ENCODE measurements at regions not wholly inside any gene's neighbourhood (a gene's known extent, or its start where the extent isn't known, plus 50 kb on each side); places are given as distances from the start of the nearest gene placed in this dataset.

GRCh38 chr17:59464246-59464645 lies 101.2 kb upstream of the DHX40 start:
- TF ChIP-seq USF1 (IDR thresholded peaks at IDR 0.05) (no peak), EP300 (IDR thresholded peaks at IDR 0.05; ENCODE audit: borderline replicate concordance) (no peak), YY1 (IDR thresholded peaks at IDR 0.05; ENCODE audit: low read depth) (no peak), EGR1 (IDR thresholded peaks at IDR 0.05) (no peak), REST (IDR thresholded peaks at IDR 0.05; ENCODE audit: low read depth) (no peak), NFIC (IDR thresholded peaks at IDR 0.05) (no peak), TEAD4 (IDR thresholded peaks at IDR 0.05) (no peak), FOXM1 (IDR thresholded peaks at IDR 0.05; ENCODE audit: borderline replicate concordance, low read depth) (no peak), TAF1 (IDR thresholded peaks at IDR 0.05; ENCODE audit: low read depth) (no peak), ZBTB7A (IDR thresholded peaks at IDR 0.05; ENCODE audit: low read depth) (no peak), RAD21 (IDR thresholded peaks at IDR 0.05; ENCODE audit: low read depth) (no peak)
- TF ChIP-seq, protein P1, sequence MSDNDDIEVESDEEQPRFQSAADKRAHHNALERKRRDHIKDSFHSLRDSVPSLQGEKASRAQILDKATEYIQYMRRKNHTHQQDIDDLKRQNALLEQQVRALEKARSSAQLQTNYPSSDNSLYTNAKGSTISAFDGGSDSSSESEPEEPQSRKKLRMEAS (IDR thresholded peaks at IDR 0.05): no peak

- TF ChIP-seq YY1 (IDR thresholded peaks at IDR 0.05; ENCODE audit: low read depth) (no peak), NFIC (IDR thresholded peaks at IDR 0.05) (no peak), EP300 (IDR thresholded peaks at IDR 0.05; ENCODE audit: borderline replicate concordance) (no peak), CREB1 (IDR thresholded peaks at IDR 0.05; ENCODE audit: low read depth) (no peak), TEAD4 (IDR thresholded peaks at IDR 0.05) (no peak)
These were observed 99.5 kb upstream of the DHX40 start for GRCh38 chr17:59465949-59466307.

DNA sequence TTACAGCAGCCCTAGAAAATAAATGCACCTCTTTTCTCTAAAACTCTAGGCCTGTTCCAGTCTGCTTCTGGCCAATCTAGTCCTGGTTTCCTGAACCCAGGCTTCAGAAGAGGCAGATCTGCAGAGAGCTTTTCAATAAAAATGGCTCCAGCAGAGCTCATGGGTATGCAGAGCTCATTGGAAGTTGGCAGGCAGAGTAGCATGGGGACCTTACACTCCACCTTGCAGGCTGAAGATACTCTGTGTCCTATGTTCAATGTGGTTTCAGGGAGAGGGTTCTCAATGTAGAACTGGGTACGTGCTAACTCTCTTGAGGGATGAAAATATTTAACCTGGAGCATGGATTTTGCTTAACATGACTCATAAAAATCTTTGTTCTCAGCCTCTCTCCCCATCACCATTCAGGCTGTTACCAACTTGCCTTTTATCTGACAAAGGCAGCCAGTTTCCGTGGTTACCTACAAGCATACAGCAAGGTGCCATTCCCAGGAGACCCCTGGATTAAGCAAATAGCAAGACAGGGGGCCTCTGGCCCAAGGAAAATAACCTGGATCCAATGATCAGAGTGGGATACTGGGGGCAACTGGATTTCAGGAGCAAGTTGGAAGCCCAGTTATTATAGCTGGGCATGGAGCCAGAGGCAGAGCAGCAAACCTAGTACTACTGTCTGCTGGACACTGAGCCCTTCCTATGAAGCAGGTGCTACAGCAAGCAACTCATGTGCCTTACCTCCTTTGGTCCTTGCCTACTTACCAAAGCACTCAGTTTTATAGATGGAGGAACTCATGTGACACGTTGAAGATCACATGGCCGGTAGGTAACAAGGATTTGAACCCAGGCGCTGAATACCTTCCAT lies 98.2 kb upstream of the DHX40 start:
- TF ChIP-seq FOXM1 (IDR thresholded peaks at IDR 0.05; ENCODE audit: borderline replicate concordance, low read depth) (no peak), NFIC (IDR thresholded peaks at IDR 0.05) (no peak), EP300 (IDR thresholded peaks at IDR 0.05; ENCODE audit: borderline replicate concordance) (no peak), EGR1 (IDR thresholded peaks at IDR 0.05) (no peak), YY1 (IDR thresholded peaks at IDR 0.05; ENCODE audit: low read depth) (no peak), TCF12 (IDR thresholded peaks at IDR 0.05; ENCODE audit: low read depth) (no peak), CREB1 (IDR thresholded peaks at IDR 0.05; ENCODE audit: low read depth) (no peak), TEAD4 (IDR thresholded peaks at IDR 0.05) (no peak)
- TF ChIP-seq, protein P1 (IDR thresholded peaks at IDR 0.05): no peak

GRCh38 chr17:59469786-59470485 lies 95.5 kb upstream of the DHX40 start:
- TF ChIP-seq EP300 (IDR thresholded peaks at IDR 0.05; ENCODE audit: borderline replicate concordance) (no peak), EGR1 (IDR thresholded peaks at IDR 0.05) (no peak), USF1 (IDR thresholded peaks at IDR 0.05) (no peak)

DNA sequence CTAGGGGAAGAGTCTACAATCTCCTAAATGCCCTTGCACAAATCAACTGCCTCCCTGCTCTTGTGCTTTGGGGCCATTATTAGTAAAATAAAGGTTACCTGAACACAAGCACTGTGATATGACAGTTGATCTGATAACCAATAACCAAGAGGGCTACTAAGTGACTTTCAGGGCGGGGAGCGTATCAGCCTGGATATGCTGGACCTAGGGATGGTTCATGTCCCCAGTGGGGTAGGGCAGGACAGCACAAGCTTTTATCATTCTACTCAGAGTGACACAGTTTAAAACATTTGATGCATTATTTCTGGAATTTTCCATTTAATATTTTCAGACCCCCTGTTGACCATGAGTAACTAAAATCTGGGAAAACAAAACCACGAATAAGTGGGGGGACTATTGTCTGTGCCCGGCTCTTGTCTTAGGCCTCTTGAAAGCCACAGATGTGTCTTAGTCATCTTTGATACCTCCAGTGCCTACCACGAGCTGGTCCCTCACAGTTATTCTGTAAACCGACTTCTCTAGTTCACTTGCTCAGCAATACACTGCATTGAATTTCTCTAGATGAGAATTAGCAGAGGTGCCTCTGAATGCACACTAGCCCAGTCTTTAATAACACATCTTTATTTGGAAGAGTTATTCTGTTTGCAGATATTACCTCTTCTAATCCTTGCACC lies 94.6 kb upstream of the DHX40 start:
- no peak for TF ChIP-seq CREB1 (IDR thresholded peaks at IDR 0.05; ENCODE audit: low read depth)
- TF ChIP-seq TCF12 (IDR thresholded peaks at IDR 0.05; ENCODE audit: low read depth): no peak
- no peak for TF ChIP-seq NFIC (IDR thresholded peaks at IDR 0.05)
- TF ChIP-seq, protein P1 (IDR thresholded peaks at IDR 0.05): no peak
- no peak for TF ChIP-seq RAD21 (IDR thresholded peaks at IDR 0.05; ENCODE audit: low read depth)
- TF ChIP-seq TAF1 (IDR thresholded peaks at IDR 0.05; ENCODE audit: low read depth): no peak
- TF ChIP-seq EP300 (IDR thresholded peaks at IDR 0.05; ENCODE audit: borderline replicate concordance): no peak
- no peak for TF ChIP-seq FOXM1 (IDR thresholded peaks at IDR 0.05; ENCODE audit: borderline replicate concordance, low read depth)
- no peak for TF ChIP-seq TEAD4 (IDR thresholded peaks at IDR 0.05)
- no peak for TF ChIP-seq EGR1 (IDR thresholded peaks at IDR 0.05)
- no peak for TF ChIP-seq USF1 (IDR thresholded peaks at IDR 0.05)
- no peak for TF ChIP-seq REST (IDR thresholded peaks at IDR 0.05; ENCODE audit: low read depth)
